ENCODE measurements at regions not wholly inside any gene's neighbourhood (a gene's known extent, or its start where the extent isn't known, plus 50 kb on each side); places are given as distances from the start of the nearest gene placed in this dataset.

DNA sequence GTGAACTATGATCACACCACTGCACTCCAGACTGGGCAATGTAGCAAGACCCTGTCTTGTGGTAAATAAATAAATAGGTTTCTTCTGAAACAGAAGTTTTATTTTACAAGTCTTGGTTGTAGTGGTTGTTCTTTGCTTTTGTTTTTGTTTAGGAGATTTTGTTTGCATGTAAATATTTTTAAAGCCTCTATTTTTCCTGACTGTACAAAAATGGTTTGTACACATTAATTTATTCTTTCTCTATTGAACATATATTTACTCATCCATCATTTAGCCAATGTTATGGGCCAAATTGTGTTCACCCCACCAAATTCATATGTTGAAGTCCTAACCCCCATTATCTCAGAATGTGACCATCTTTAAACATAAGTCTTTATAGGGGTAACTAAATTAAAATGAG lies 580.1 kb downstream of the EPHA4 start:
- TF ChIP-seq POLR2AphosphoS5 (IDR thresholded peaks at IDR 0.05) (no peak), CTCF (IDR thresholded peaks at IDR 0.05) (no peak)

Measured in breast epithelium (tissue), 3 donors.